Adrenal gland (tissue), 9 donors: ENCODE measurements at regions not wholly inside any gene's neighbourhood (a gene's known extent, or its start where the extent isn't known, plus 50 kb on each side); places are given as distances from the start of the nearest gene placed in this dataset.

ENCODE experiments used
- DNase-seq, 7 donors: peaks; one replicate each; pipeline ENCODE4 v3.0.0-alpha.2; 2019 to 2020
- H3K27ac ChIP-seq, 5 donors: fragments of 200-600 bp; sonication (generic) in 4 of 5; 1 replicate in 3 of 5; 2 replicates in 2 of 5; pipeline versions ENCODE4 v1.5.1 to v1.8.0; 2016 to 2020; ENCODE audit warnings: mild to moderate bottlenecking in 1 of 5
- H3K27me3 ChIP-seq: fragments of 200-600 bp; 2 replicates; pipeline ENCODE4 v1.8.0; 2021
- H3K36me3 ChIP-seq, 2 donors: fragments of 200-600 bp; replicated peaks in 1 of 2; 1 replicate in 1 of 2; 2 replicates in 1 of 2; pipeline versions ENCODE4 v1.5.1 to v1.8.0; 2018 to 2022
- H3K4me1 ChIP-seq, 2 donors: fragments of 200-600 bp; replicated peaks in 1 of 2; 1 replicate in 1 of 2; 2 replicates in 1 of 2; pipeline versions ENCODE4 v1.5.1 to v1.8.0; 2018 to 2021
- H3K4me3 ChIP-seq, 4 donors: fragments of 200-600 bp; sonication (generic) in 3 of 4; one replicate each; pipeline ENCODE4 v1.5.1; 2016 to 2018
- H3K9me3 ChIP-seq, 3 donors: fragments of 200-600 bp; sonication (generic) in 1 of 3; replicated peaks in 1 of 3; 1 replicate in 2 of 3; 2 replicates in 1 of 3; pipeline versions ENCODE4 v1.5.1 to v1.8.0; 2016 to 2021
- POLR2A ChIP-seq, 2 donors: fragments of 450-650 bp; IDR thresholded peaks; one replicate each; pipeline ENCODE4 v1.6.1; 2017; ENCODE audit warnings: antibody characterized with exemption in 2 of 2, mild to moderate bottlenecking in 2 of 2, moderate library complexity in 1 of 2
- WGBS, 4 donors: extraction: QIAGEN DNeasy Blood & Tissue Kit in 2 of 4; methylation state at CpG; one replicate each; pipeline versions ENCODE4 v1.1.5 to v1.1.7; 2013 to 2017; 5-methylcytosine and 5-hydroxymethylcytosine counted together
- intact Hi-C, 2 donors: fragments of 100-400 bp; cut with DNase I; formaldehyde crosslinking; loops; one replicate each; pipeline versions ENCODE4 v1.14.1 to v1.15.0; 2022 to 2023
- TF ChIP-seq, protein P1 (sequence below), 6 experiments: fragments of 450-650 bp in 4 of 6; fragments of 200-600 bp in 2 of 6; sonication (generic) in 1 of 6; IDR thresholded peaks; 1 replicate in 5 of 6; 2 replicates in 1 of 6; pipeline versions ENCODE4 v1.5.1 to v1.8.0; 2016 to 2021; ENCODE audit warnings: antibody characterized with exemption in 6 of 6, mild to moderate bottlenecking in 2 of 6, moderate library complexity in 1 of 6
- donor health status: healthy with polysubstance abuse.
- donor health status: Bipolar disorder and iron deficiency.
- donor health status: DM: yes; HTN: yes; CAD: no.
- donor health status: DM: no; HTN: no; CAD: no.
- donor health status: DM: no; HTN: no; CAD: no.

DNA sequence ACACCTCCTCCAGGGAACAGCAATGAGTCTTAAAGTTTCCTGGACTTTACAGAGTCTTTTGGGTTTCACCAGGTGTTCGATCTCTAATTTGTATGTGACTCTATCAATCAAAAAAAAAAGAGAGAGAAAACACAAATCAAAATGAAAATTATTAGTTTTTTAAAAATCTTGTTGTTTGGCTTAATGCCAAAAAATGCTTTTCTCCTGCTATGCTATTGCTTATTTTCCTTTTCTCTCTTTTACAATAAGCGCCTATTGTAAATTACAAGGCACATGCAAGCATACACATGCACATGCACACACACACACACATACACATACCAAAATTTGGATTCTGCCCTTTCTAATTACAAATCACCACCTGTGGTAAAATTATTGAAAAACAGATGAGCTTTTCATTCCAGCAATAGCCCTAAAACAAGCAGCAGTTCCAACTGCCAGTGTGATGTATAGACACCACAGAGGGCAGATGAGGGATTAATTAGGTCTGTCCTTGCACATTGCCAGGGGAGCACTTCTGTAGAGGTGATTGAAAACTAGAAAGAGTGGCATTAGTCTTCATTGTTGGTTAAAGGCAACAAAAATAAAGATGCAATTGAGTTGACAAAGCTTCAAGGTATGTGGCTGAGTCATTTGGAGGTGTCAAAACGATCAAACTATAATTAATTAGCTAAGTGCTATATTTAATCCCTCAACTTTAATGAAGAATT is 631.7 kb downstream of the TFAP2B start:
- no peak for DNase-seq
- intact Hi-C loops = no loop called here
- Histone ChIP-seq H3K4me1 (no peaks in the 10 kb centered on the region), H3K27ac (no peak overlapping the region), H3K4me3 (no peak overlapping the region), H3K36me3 (no peaks in the 10 kb centered on the region), H3K27me3 (no peaks in the 10 kb centered on the region), H3K9me3 (no peaks in the 10 kb centered on the region)
- TF ChIP-seq, protein P1, sequence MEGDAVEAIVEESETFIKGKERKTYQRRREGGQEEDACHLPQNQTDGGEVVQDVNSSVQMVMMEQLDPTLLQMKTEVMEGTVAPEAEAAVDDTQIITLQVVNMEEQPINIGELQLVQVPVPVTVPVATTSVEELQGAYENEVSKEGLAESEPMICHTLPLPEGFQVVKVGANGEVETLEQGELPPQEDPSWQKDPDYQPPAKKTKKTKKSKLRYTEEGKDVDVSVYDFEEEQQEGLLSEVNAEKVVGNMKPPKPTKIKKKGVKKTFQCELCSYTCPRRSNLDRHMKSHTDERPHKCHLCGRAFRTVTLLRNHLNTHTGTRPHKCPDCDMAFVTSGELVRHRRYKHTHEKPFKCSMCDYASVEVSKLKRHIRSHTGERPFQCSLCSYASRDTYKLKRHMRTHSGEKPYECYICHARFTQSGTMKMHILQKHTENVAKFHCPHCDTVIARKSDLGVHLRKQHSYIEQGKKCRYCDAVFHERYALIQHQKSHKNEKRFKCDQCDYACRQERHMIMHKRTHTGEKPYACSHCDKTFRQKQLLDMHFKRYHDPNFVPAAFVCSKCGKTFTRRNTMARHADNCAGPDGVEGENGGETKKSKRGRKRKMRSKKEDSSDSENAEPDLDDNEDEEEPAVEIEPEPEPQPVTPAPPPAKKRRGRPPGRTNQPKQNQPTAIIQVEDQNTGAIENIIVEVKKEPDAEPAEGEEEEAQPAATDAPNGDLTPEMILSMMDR (IDR thresholded peaks at IDR 0.05) = no peak
- no peak for TF ChIP-seq POLR2A (IDR thresholded peaks at IDR 0.05)
- 52 to 63% (median 56%) methylated on average over 3 of the region's 3 CpGs for WGBS, 4 donors

DNA sequence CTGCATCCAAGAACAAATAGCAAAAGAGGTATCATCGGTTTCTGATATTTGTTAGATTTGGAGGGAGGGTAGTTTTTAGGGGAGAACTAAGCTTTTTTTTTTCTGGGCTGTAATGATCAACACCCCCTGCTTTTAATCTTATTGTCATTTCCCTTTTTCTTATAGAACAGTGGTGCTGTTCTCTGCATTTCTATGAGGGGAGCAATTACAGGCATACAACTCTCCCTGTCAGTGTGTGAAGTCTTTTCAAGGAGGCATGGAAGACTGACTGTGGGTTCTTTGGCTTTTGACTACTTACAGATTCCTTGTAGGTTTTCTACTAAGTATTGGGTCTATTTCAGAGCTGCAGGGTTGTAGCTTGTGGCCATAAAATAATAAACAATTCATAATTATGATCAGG is 632.3 kb downstream of the TFAP2B start:
- TF ChIP-seq POLR2A (IDR thresholded peaks at IDR 0.05) = no peak
- TF ChIP-seq, protein P1 (IDR thresholded peaks at IDR 0.05) = no peak
- Histone ChIP-seq H3K4me3 (no peak overlapping the region), H3K9me3 (no peaks in the 10 kb centered on the region), H3K36me3 (no peaks in the 10 kb centered on the region), H3K27ac (no peak overlapping the region), H3K4me1 (no peaks in the 10 kb centered on the region), H3K27me3 (no peaks in the 10 kb centered on the region)
- DNase-seq = no peak
- intact Hi-C loops = no loop called here
- WGBS, 4 donors = 87 to 92% (median 88%) methylated on average over 1 of the region's 1 CpG

DNA sequence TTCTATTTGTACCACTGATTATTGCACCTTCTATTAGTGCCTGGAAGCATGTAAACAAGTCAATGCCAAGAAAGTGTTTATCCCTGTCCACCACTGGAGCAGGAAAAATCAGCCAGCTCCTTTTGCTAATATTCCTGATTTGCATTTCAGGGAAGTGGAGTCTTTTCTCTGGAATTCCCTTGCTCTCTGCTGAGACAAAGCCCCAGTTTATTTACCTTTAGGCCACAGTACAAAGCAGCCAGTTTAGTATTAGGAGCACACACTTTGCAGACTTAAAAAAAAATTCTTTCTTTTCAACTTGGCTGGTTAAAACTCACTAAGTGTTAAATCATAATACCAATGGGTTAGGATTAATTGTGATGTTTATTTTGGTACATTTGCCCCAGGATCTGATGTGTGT is 631.1 kb downstream of the PKHD1 start:
- no peaks in the 10 kb centered on the region for H3K36me3 ChIP-seq
- no peaks in the 10 kb centered on the region for H3K27me3 ChIP-seq
- DNase-seq = no peak
- intact Hi-C loops = no loop called here
- TF ChIP-seq, protein P1 (IDR thresholded peaks at IDR 0.05) = no peak
- no peak for TF ChIP-seq POLR2A (IDR thresholded peaks at IDR 0.05)
- H3K27ac ChIP-seq = no peak overlapping the region
- no peak overlapping the region for H3K4me3 ChIP-seq
- H3K4me1 ChIP-seq = no peaks in the 10 kb centered on the region
- no peaks in the 10 kb centered on the region for H3K9me3 ChIP-seq

DNA sequence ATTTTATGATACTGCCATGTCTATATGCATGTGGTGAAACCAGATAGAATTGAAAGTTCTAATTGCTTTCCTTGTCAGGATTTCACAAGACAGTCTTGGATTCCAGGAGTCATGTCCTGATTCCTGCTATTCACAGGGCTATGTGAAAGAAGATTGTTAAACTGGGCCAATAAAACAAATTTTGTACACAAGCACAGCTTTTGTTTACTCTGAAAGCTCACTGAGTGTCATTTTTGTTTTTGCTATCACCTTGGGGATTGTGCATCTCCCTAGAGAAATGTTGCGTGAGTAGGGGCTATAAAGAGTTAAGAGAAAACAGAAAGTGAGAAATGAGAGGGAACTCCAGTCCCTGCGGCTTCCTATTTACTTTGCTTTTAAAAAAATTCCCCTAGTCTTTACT is 627.5 kb downstream of the PKHD1 start:
- Histone ChIP-seq H3K4me3 (no peak overlapping the region), H3K27ac (no peak overlapping the region), H3K4me1 (no peaks in the 10 kb centered on the region), H3K27me3 (no peaks in the 10 kb centered on the region), H3K36me3 (no peaks in the 10 kb centered on the region), H3K9me3 (no peaks in the 10 kb centered on the region)
- intact Hi-C loops = no loop called here
- no peak for TF ChIP-seq POLR2A (IDR thresholded peaks at IDR 0.05)
- TF ChIP-seq, protein P1 (IDR thresholded peaks at IDR 0.05) = no peak
- no peak for DNase-seq
- WGBS, 4 donors = 20 to 41% (median 27%) methylated on average over 2 of the region's 2 CpGs
